Astrocyte of the spinal cord (primary cell): ENCODE measurements at regions not wholly inside any gene's neighbourhood (a gene's known extent, or its start where the extent isn't known, plus 50 kb on each side); places are given as distances from the start of the nearest gene placed in this dataset.
A peak's percentile ranks its signal among the peaks of the same experiment; 100 is the strongest.

ENCODE experiments used
- DNase-seq: peaks from one replicate; pipeline ENCODE4 v3.0.0; 2011; ENCODE audit warnings: low read depth, low spot score
- H3K4me3 ChIP-seq: 2 replicates; pipeline ENCODE4 v1.5.1; 2011; ENCODE audit warnings: low read depth, mild to moderate bottlenecking, low read length, moderate library complexity
- CTCF ChIP-seq: IDR thresholded peaks from 2 replicates; pipeline ENCODE4 v1.5.1; 2012; ENCODE audit warnings: low read depth, mild to moderate bottlenecking, low read length, inconsistent platforms
- in situ Hi-C: cut with HindIII; loops from 2 replicates; pipeline ENCODE4 v1.10.0; 2017; ENCODE audit warnings: low sequenced_read_pairs

- no peak for TF ChIP-seq CTCF
- no peak overlapping the region for H3K4me3 ChIP-seq
- in situ Hi-C loops = no loop called here
- no peak for DNase-seq
Measured at GRCh38 chr13:65999411-65999810, 1230.7 kb downstream of the PCDH9 start.

GRCh38 chr13:65990684-65991083 is 1239.5 kb downstream of the PCDH9 start:
- H3K4me3 ChIP-seq = no peak overlapping the region
- no peak for TF ChIP-seq CTCF
- no peak for DNase-seq
- in situ Hi-C loops = no loop called here

GRCh38 chr13:65985612-65986011 is 1244.5 kb downstream of the PCDH9 start:
- no peak overlapping the region for H3K4me3 ChIP-seq
- TF ChIP-seq CTCF = no peak
- in situ Hi-C loops = no loop called here
- DNase-seq = no peak

- DNase-seq = no peak
- no peak overlapping the region for H3K4me3 ChIP-seq
- TF ChIP-seq CTCF = no peak
- in situ Hi-C loops = no loop called here
Measured at GRCh38 chr13:65977525-65977924, 1252.6 kb downstream of the PCDH9 start.

GRCh38 chr13:65971541-65971940 is 1258.6 kb downstream of the PCDH9 start:
- no peak for DNase-seq
- in situ Hi-C loops = no loop called here
- no peak overlapping the region for H3K4me3 ChIP-seq
- no peak for TF ChIP-seq CTCF

- H3K4me3 ChIP-seq = no peak overlapping the region
- TF ChIP-seq CTCF = peak; percentile 43
- peak; percentile 55 for DNase-seq
- in situ Hi-C loops = no loop called here
Measured at GRCh38 chr13:65966991-65967451, 1263.1 kb downstream of the PCDH9 start.

GRCh38 chr13:65965501-65965900 is 1264.6 kb downstream of the PCDH9 start:
- in situ Hi-C loops = no loop called here
- peak; percentile 19 for DNase-seq
- no peak for TF ChIP-seq CTCF
- H3K4me3 ChIP-seq = no peak overlapping the region
